ENCODE measurements at regions not wholly inside any gene's neighbourhood (a gene's known extent, or its start where the extent isn't known, plus 50 kb on each side); places are given as distances from the start of the nearest gene placed in this dataset.
"Not testable (repeated sequence)": the region's sequence is repeated elsewhere in the genome, so short reads cannot be mapped to it uniquely, and the experiment has no call there.

DNA sequence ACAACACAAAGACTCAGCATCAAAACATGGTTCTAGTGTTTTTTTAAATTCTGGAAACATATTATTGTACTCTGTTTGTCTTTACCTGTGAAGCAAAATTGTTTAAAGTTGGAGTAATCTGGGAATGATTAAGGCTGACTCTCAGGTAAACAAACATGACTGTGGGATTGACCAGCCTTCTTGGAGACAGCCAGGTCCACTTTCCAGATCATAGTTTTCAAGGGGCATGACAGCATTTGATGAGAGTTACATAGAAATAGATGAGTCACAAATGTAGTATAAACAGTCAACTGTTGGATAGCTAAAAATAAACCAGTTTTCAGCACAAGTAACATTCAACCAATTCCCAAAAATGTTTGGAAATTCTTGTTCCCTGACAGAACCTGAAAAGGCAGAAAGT is 1680.9 kb downstream of the OLFM4 start:
- DNase-seq (ENCODE audit: low spot score): no peak

DNA sequence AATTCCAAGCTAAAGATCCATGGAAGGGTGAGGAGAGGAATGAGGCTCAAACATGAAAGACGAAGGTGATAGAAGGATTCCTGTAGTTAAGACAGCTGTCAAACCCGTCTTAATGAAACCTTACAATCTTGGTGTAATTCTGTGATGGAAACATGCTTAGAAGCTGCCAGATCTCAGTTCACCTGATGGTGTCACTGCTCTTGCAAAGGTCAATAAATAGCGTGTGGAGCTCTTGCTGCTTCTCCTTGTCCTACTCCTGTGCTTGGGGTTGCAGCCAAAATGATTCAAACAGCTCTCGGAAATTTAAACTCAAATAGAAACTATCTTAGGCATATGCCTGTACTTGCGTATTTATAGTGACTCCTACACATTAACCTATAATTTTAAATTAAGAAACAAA is 1705.0 kb downstream of the OLFM4 start:
- peak; percentile 68 for DNase-seq (ENCODE audit: low spot score)

DNA sequence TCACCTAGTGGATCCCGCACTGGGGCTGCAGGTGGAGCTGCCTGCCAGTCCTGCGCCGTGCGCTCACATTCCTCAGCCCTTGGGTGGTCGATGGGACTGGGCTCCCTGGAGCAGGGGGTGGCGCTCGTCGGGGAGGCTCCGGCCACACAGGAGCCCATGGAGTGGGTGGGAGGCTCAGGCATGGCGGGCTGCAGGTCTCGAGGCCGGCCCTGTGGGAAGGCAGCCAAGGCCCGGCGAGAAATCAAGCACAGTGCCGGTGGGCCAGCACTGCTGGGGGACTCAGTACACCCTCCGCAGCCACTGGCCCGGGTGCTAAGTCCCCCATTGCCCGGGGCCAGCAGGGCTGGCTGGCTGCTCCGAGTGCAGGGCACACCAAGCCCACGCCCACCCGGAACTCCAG is 1708.6 kb downstream of the OLFM4 start:
- not testable (repeated sequence) for DNase-seq (ENCODE audit: low spot score)

DNA sequence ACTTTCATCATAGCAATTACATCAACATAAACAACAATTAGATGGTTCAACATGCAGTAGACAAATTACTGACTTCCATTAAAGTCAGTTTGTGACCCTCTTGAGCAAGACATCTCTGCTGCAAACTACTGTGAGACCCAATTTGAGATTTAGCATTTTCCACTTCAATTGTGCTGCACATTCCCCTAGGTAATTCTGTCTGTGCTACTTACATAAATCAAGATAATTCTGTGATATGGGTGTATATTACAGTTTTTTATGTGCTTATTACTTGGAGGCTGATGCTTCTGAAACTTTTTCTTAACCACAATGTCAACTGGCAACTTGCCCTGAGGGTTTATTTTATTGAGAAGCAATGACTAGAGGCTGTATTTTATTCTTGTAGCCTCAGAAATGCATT is 1714.4 kb downstream of the OLFM4 start:
- DNase-seq (ENCODE audit: low spot score): no peak

DNA sequence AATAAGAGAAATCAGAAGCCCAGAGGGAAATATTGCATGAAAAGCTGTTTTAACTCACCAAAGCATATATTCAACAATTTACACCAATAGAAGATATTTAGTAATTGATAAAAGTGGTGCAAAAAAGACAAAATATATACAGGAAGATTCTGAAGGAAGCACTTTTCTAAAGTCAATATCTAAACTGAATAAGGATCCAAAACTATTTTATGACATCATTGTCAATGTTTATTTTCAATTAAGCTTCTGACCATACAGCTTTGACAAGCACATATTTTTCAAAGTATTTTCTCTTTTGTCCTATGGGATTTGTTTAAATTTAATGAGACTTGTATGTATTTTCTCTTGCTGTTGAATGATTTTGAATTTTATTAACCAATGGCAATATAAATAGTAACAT is 1716.1 kb downstream of the OLFM4 start:
- DNase-seq (ENCODE audit: low spot score): no peak

DNA sequence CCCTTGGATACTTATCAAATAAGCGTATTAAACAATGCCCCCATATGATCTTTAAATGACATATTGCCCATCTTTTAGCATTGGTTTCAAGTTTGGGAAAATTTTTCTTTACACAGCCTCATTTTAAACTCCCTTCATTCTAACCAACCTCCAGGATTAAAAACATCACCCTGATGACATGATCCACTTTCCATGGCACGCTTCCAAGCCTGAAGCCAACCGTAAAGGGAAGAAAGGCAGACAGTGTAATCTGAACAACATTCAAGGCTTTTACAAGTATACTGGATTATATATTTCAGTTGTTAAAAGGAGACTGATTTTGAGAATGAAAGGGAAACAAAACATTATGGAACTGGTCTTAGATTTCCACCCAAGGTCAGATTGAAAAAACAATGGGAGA is 1721.9 kb downstream of the OLFM4 start:
- no peak for DNase-seq (ENCODE audit: low spot score)

DNA sequence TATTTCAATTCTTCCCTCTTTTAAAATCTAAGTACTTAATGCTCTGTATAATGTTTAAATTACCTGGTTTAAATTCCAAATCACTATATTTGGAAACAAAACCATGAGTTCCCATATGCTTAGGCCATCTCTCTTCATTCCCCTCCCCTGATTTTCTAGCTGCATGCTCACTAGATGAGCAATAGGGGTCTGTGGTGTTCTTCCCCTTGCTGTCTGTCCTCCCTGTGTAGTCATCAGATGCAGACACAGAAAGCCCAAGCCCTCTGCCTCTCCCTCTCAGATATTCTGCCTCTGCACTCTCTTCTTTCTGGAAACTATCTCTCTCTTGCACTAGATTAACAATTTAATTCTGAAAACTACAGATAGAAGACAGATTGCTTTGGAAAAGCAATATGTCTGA is 1730.2 kb downstream of the OLFM4 start:
- DNase-seq (ENCODE audit: low spot score): peak; percentile 19

DNA sequence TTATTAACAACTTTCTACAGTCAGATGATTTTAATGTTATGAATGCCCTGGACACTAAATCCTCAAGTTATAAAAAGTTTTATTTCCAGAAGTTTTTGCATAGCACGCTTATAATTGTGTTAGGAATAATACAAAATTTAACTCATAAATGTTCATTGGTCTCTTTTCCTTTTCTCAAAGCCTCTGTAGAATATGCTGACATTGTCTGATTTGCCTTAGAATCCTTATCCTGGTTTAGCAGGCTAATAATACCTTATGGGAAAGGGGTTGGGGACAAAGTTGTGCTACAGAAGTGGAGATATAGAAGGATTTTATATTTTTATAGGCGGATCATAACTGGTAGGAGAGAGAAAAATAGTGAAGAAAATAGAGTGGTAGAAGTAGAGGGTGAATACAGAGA is 1739.6 kb downstream of the OLFM4 start:
- no peak for DNase-seq (ENCODE audit: low spot score)

DNA sequence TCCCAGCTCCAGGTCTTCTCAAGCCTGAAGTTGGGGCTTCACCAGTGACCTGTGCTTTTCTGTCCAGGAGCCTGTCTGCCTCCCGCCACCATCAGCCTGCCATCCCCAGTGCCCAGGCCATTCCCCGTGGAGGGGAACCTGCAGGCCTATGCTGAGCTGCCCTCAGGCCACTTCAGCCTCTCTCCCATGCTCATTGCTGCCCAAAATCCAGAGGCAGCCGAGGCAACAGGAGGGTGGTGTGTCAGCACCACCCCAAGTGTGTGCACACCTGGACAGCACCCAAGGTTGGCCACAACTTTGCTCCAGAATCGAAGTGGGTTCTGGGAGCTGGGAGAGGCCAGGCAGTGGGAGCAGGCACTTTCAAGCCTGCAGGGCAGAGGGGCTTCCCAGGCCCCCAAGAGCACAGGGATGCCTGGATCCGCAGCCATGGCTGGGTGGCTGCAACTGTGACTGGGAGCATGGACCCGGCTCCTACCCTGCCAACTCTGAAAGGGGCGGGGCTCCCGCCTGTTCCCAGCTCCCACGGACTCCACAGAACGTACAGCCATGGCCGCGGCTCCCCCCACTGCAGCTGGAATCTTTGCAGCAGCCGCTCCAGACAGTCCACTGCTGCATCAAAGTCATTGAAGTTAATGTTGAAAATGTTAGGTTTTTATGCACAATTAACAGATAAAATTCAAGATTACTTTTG is 1747.0 kb downstream of the OLFM4 start:
- no peak for DNase-seq (ENCODE audit: low spot score)

DNA sequence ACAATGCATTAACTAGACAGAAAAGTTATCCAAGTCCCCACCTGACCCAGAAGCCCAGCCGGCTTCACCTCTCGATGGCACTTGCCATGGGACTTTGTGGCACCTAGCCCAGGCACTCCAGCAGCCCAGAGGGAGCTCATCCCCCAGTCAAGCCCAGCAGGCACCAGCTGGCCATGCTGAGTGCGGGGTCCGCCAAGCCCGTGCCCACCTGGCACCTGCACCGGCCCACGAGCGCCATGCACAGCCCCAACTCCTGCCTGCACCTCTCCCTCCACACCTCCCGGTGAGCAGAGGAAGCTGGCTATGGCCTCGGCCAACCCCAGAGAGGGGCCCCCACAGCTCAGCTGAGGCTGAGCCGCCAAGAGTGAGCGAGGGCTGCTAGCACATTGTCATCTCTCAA is 1759.1 kb downstream of the OLFM4 start:
- DNase-seq (ENCODE audit: low spot score): no peak

DNA sequence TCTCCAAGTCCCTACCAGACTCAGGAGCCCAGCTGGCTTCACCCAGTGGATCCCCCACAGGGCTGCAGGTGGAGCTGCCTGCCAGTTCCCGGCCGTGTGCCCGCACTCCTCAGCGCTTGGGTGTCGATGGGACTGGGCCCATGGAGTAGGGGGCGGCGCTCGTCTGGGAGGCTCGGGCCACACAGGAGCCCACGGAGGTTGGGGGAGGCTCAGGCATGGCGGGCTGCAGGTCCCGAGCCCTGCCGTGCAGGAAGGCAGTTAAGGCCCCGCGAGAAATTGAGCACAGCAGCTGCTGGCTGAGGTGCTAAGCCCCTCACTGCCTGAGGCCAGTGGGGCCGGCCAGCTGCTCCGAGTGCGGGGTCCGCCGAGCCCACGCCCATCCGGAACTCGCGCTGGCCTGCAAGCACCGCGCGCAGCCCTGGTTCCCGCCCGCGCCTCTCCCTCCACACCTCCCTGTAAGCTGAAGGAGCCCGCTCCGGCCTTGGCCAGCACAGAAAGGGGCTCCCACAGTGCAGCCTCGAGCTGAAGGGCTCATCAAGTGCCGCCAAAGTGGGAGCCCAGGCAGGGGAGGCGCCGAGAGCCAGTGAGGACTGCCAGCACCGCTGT is 1771.1 kb downstream of the OLFM4 start:
- no peak for DNase-seq (ENCODE audit: low spot score)

DNA sequence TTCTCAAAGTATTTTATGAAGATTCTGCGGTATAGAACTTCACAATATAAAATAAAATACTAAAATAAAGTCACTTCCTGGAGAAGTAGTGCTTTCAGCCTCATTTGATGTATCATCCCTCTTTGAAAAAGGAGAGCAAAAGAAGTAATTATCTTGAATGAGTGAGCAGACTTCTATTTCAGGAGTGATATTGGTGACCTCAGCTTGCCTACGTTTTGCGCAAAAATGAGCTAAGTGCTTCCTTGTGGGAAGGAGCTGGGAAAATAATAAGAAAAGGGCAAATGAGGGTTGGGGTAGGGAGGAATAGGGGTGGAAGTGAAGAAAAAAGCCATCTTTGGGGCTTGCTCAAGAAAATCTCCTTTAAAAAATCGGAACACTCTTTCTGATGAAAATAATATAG is 1773.6 kb downstream of the OLFM4 start:
- DNase-seq (ENCODE audit: low spot score): no peak

DNA sequence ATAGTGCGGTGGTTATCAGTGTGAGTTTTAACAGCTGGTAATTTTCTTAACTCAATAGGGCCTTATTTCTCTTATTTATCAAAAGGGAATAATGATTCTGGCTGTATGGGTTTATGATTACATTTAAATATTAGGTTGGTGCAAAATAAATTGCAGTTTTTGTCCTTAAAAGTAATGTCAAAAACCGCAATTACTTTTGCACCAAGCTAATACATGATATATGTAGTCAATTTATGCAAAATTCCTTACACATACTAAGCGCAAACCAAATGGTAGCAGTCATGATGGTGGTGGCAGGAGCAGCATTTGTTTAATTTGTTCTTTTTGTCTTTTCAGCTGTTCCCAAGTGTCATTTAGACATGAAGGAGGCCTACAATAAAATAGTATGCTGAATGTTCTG is 1777.1 kb downstream of the OLFM4 start:
- DNase-seq (ENCODE audit: low spot score): no peak

DNA sequence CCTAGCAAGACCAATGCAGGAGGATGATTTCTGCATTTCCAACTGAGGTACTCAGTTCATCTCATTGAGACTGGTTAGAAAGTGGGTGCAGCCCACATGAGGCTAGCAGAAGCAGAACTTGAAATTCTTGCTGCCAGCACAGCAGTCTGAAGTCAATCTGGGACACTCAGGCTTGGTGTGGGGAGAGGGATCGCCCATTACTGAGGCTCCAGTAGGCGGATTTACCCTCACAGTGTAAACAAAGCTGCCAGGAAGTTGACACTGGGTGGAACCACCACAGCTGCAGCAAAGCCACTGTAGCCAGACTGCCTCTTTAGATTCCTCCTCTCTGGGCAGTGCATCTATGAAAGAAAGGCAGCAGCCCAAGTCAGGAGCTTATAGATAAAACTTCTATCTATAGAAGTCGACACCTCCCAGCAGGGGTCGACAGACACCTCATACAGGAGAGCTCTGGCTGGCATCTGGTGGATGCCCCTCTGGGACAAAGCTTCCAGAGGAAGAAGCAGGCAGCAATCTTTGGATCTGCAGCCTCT is 1793.4 kb downstream of the OLFM4 start:
- not testable (repeated sequence) for DNase-seq (ENCODE audit: low spot score)

DNA sequence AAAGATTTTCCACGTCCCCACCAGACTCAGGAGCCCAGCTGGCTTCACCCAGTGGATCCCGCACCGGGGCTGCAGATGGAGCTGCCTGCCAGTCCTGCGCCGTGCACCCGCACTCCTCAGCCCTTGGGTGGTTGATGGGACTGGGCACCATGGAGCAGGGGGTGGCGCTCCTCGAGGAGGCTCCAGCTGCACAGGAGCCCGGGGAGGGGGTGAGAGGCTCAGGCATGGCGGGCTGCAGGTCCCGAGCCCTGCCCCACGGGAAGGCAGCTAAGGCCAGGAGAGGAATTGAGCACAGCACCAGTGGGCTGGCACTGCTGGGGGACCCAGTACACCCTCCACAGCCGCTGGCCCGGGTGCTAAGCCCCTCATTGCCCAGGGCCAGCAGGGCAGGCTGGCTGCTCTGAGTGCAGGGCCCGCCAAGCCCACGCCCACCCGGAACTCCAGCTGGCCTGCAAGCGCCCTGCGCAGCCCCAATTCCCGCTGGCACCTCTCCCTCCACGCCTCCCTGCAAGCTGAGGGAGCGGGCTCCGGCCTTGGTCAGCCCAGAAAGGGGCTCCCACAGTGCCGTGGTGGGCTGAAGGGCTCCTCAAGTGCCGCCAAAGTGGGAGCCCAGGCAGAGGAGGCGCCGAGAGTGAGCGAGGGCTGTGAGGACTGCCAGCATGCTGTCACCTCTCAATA is 1800.9 kb downstream of the OLFM4 start:
- not testable (repeated sequence) for DNase-seq (ENCODE audit: low spot score)

DNA sequence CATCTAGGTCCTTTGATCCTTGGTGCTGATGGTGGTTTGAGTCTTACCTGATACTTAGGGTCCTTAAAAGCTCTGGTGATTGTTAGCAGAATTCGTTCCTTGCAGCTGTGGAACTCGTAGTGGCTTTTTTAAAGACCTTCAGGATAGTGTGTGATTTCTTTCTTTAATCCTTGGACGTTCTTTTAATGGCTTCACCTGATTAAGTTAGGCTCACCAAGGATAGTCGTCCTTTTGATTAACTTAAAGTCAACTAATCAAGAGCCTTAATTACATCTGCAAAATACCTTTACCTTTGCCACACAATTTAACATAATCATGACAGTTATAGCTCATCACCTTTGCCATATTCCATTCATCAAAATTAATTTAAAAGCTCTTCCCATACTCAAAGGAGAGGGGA is 1807.7 kb downstream of the OLFM4 start:
- no peak for DNase-seq (ENCODE audit: low spot score)

DNA sequence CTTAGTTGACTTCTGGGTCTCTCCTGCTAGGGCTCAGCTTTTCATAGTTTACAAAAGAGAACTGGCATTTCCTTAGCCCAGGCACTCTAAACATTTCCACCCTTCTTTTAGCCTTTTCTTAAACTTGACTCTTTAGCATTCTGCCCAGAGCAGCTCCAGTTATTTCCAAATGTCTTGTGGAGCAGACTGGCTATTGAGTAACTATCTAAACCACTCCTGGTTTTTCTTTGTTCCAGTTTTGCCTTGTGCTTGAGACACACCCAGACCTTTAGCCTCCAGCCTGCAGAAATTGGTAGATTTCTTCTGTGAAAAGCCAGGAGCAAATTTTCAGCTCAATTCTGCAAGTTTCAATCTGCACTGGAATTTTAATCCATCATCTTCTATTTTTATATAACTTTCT is 1813.1 kb downstream of the OLFM4 start:
- no peak for DNase-seq (ENCODE audit: low spot score)

DNA sequence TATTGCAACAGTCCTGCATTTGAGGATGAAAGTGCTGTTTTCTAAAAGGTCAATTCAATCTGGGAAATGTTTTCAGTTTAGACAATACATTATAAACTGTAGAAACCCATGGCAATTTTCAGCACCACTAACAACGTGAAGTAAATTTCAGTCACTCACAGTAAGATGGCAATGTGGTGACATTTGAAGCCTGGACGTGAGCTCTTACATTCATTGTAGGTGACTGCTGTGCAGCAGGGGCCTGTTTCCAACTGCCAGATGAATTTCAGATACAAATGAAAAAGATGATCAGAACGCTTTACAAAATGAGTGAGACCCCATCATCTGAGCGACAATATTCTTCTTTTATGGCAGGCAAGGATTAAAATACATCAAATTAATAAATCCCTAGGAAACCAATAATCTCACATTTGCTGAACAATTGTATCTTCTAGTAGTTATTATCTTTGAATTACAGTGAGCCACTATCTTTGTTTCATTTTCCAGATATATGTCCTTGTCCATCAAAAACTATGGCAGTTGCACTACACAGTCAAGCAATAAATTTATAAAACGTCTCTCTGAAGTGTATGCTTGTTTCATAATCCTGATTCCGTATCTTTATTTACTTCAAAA is 1816.8 kb downstream of the OLFM4 start:
- DNase-seq (ENCODE audit: low spot score): no peak

DNA sequence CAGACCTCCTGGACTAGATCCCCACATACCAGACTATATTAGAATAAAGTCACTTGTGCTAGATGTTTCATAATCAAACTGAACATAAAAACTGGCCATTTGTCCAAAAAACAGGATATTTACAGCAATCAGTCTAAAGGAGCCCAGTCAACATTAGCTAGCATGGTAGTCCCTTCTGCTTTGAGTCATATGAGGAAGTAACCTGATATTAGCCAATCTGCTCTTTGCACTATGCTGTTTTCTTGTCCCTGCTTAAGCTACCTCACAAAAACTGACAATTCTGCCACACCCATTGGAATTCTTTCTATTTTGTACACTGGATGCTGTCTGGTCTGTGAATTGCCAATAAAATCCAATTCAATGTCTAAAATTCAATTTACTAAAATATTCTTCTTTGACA is 1824.2 kb downstream of the OLFM4 start:
- DNase-seq (ENCODE audit: low spot score): no peak

DNA sequence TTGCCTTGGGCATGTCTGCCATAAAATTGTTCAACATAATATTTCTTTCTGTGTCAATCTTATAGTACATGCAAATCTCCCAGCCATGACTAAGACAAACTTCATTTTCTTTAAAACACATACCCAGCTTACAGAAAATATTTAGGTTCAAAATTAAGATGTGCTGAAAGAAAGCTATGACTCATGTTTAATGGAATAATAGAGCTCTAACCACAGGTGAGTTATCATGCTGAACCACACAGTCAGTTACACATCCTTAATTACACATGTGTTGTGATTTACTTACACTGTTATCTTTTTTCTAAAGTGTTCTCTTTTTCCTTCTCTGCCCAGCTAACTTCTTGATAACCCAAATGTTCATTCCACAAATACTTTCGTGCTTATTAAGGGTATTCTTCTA is 1831.2 kb downstream of the OLFM4 start:
- DNase-seq (ENCODE audit: low spot score): no peak

DNA sequence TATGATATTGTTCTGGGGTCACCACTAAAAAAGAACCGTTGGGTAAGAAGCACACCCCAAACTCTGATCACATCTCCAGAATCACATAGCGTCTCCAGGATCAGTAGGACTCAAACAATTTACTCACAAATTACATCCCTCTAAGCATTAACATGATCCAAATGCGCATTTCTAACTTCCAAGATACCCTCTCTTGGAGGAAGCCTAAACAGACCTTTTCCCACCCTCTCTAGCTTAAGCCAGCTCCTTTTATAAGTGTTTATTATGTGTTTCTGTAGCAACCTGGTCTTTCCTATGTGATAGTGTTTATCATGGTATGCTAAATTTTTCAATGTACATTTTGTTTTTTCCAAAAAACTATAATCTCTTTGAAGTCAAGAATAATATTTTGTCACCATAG is 1846.5 kb downstream of the OLFM4 start:
- DNase-seq (ENCODE audit: low spot score): no peak

DNA sequence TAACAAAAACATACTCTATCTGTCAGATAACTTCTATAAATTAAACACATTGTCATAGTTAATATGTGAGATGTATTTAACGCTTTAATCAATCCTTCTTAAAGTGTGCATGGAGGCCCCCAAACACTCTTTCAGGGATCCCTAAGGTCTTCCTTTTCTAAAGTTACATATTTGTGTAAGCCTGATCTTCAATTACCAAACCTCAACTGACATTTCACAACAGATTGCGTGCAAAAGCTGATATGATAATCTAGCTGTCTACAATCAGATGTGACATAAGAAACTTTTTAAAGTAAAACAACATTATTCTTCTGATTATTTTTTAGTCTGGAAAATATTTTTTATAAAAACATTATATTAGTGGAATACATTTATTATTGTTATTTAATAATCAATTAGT is 1850.4 kb downstream of the OLFM4 start:
- no peak for DNase-seq (ENCODE audit: low spot score)

DNA sequence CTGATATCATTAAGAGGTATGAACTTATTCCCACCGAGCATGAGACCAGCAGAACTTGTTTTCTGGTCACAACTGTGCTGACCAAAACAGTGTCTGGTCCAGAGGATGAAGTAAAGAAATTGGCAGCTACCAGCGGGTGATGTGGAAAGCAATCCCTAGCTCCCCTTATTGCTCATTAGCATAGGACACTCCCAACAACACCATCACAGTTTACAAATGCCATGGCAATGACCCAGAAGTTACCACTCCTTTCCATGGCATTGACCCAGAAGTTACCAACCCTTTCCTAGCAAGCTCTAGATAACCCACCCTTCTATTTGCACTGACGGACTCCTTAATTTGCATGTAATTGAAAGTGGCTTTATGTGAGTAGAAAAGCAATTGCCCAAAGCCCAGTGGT is 1856.1 kb downstream of the OLFM4 start:
- DNase-seq (ENCODE audit: low spot score): no peak
